ENCODE measurements at regions not wholly inside any gene's neighbourhood (a gene's known extent, or its start where the extent isn't known, plus 50 kb on each side); places are given as distances from the start of the nearest gene placed in this dataset.

DNA sequence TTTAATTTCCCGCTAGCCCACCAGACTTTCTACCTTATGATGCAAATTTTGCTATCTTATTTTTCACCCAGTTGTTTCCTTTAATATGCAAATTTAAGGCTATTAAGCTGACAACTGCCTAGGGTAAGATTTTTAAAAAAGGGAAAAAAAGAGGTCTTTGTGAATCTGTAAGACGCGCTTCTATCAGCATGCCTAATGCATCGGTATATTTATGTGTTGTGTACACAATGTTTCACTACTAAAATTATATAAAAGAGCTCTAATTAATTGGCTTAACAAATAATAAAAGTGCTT is 386.6 kb downstream of the KIF20B start:
- no peak for TF ChIP-seq POLR2A (IDR thresholded peaks at IDR 0.05)
- TF ChIP-seq, protein P1, sequence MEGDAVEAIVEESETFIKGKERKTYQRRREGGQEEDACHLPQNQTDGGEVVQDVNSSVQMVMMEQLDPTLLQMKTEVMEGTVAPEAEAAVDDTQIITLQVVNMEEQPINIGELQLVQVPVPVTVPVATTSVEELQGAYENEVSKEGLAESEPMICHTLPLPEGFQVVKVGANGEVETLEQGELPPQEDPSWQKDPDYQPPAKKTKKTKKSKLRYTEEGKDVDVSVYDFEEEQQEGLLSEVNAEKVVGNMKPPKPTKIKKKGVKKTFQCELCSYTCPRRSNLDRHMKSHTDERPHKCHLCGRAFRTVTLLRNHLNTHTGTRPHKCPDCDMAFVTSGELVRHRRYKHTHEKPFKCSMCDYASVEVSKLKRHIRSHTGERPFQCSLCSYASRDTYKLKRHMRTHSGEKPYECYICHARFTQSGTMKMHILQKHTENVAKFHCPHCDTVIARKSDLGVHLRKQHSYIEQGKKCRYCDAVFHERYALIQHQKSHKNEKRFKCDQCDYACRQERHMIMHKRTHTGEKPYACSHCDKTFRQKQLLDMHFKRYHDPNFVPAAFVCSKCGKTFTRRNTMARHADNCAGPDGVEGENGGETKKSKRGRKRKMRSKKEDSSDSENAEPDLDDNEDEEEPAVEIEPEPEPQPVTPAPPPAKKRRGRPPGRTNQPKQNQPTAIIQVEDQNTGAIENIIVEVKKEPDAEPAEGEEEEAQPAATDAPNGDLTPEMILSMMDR (IDR thresholded peaks at IDR 0.05 in 4 of 5, conservative IDR thresholded peaks at IDR 0.05 in 1 of 5): no peak

Data from gastrocnemius medialis (tissue), 4 donors.